ENCODE measurements at regions not wholly inside any gene's neighbourhood (a gene's known extent, or its start where the extent isn't known, plus 50 kb on each side); places are given as distances from the start of the nearest gene placed in this dataset.

GRCh38 chr12:27187697-27188096 is 56.4 kb upstream of the STK38L start (continued):
- TF ChIP-seq BRCA1 (IDR thresholded peaks at IDR 0.05; ENCODE audit: low read depth, low read length): no peak
- no peak for TF ChIP-seq ATF7 (IDR thresholded peaks at IDR 0.05; ENCODE audit: low read depth)
- TF ChIP-seq SREBF1 (IDR thresholded peaks at IDR 0.05; ENCODE audit: low read length): no peak
- no peak for TF ChIP-seq SREBF2 (IDR thresholded peaks at IDR 0.05; ENCODE audit: low read length)

DNA sequence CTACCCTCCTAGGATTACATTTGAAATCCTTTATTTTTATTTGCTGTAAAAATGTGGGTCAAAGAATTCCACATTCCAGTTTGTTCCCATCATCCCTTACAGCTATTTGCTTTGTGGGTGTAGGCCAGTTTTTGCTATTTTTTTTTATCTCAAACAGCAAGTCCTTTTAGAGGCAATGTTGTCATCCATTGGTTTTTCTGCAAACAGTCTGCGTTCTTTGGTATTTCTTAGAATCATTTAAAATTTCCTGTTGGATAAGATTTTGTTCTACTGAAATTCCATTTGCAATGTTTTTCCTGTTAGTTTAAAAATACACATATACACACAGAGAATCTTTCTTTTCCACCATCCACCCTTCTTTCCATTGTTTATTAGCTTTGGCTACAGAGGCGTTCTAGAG is 53.3 kb upstream of the STK38L start:
- H4K20me1 ChIP-seq (ENCODE audit: control insufficient read depth, insufficient read depth): no peaks in the 10 kb centered on the region
- FAIRE-seq (no peak), ATAC-seq (no peak), DNase-seq (ENCODE audit: low read depth, low spot score) (no peak)
- ChIA-PET SMC1A (ENCODE audit: uncharacterized antibody, unreplicated experiment) (interaction anchor here (0.5 to 9.6 kb wide), 9 partner anchors 11 to 151 kb away, joined by 3 to 71 read pairs (median 3); no protein-coding TSS in a partner anchor), CTCF (interaction anchor here (1.1 to 2.0 kb wide), 5 partner anchors 9 to 175 kb away, joined by 3 to 12 read pairs (median 3); no protein-coding TSS in a partner anchor), POLR2A (interaction anchor here (1.0 to 2.2 kb wide), 3 partner anchors 9 to 31 kb away, joined by 3 to 9 read pairs (median 9); no protein-coding TSS in a partner anchor), RAD21 (ENCODE audit: unreplicated experiment) (interaction anchor here (0.5 to 4.7 kb wide), 2 partner anchors 11 to 146 kb away, joined by 3 to 23 read pairs; no protein-coding TSS in a partner anchor)
- no TSS peak for BruUV-seq (replicated peaks)
- TF ChIP-seq, protein P1, sequence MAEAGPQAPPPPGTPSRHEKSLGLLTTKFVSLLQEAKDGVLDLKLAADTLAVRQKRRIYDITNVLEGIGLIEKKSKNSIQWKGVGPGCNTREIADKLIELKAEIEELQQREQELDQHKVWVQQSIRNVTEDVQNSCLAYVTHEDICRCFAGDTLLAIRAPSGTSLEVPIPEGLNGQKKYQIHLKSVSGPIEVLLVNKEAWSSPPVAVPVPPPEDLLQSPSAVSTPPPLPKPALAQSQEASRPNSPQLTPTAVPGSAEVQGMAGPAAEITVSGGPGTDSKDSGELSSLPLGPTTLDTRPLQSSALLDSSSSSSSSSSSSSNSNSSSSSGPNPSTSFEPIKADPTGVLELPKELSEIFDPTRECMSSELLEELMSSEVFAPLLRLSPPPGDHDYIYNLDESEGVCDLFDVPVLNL (IDR thresholded peaks at IDR 0.05; ENCODE audit: low read depth, low read length): no peak
- TF ChIP-seq PAX5 (IDR thresholded peaks at IDR 0.05; ENCODE audit: borderline replicate concordance, low read depth, low read length) (no peak), ZNF274 (IDR thresholded peaks at IDR 0.05; ENCODE audit: insufficient read depth, insufficient read length) (no peak), IRF5 (IDR thresholded peaks at IDR 0.05; ENCODE audit: borderline replicate concordance) (no peak)
- TF ChIP-seq, protein P2, sequence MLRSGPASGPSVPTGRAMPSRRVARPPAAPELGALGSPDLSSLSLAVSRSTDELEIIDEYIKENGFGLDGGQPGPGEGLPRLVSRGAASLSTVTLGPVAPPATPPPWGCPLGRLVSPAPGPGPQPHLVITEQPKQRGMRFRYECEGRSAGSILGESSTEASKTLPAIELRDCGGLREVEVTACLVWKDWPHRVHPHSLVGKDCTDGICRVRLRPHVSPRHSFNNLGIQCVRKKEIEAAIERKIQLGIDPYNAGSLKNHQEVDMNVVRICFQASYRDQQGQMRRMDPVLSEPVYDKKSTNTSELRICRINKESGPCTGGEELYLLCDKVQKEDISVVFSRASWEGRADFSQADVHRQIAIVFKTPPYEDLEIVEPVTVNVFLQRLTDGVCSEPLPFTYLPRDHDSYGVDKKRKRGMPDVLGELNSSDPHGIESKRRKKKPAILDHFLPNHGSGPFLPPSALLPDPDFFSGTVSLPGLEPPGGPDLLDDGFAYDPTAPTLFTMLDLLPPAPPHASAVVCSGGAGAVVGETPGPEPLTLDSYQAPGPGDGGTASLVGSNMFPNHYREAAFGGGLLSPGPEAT (IDR thresholded peaks at IDR 0.05; ENCODE audit: low read depth): no peak
- in situ Hi-C loops (cut with MboI) (no loop called here), intact Hi-C loops (cut with micrococcal nuclease; ENCODE audit: unreplicated experiment) (no loop called here)
- no peaks in the 10 kb centered on the region for H3K27me3 ChIP-seq (replicated peaks in 1 of 2; ENCODE audit: control insufficient read depth in 2 of 2, insufficient read depth in 2 of 2, low read length in 1 of 2)
- no peak overlapping the region for H3K9ac ChIP-seq (ENCODE audit: control insufficient read depth, insufficient read depth, low read length)
- H3K4me1 ChIP-seq (ENCODE audit: control insufficient read depth, insufficient read depth, low read length): peaks cover 4% of the 10 kb centered on the region
- no peaks in the 10 kb centered on the region; the same call in 1 of the 2 replicates for H3K79me2 ChIP-seq (ENCODE audit: control insufficient read depth, insufficient read depth, low read length)
- WGBS (ENCODE audit: insufficient coverage, insufficient replicate concordance, low lambda C conversion rate, missing lambda C conversion rate): 100% methylated on average over 2 of the region's 2 CpGs
- no peaks in the 10 kb centered on the region for H3K36me3 ChIP-seq (ENCODE audit: control insufficient read depth in 2 of 2, insufficient read depth in 2 of 2, low read length in 1 of 2)
- no peak overlapping the region for H3K4me2 ChIP-seq (ENCODE audit: control insufficient read depth, insufficient read depth)
- no peaks in the 10 kb centered on the region for H3K9me3 ChIP-seq (replicated peaks; ENCODE audit: control insufficient read depth, insufficient read depth, low read length)
- no peak overlapping the region for H3K4me3 ChIP-seq
- H3K27ac ChIP-seq (ENCODE audit: control insufficient read depth, insufficient read depth): no peak overlapping the region
- no peak overlapping the region for H2AFZ ChIP-seq (ENCODE audit: control insufficient read depth, low read depth, low read length)

Measured in GM12878 (cell line).